HL-60 (cell line): ENCODE measurements at regions not wholly inside any gene's neighbourhood (a gene's known extent, or its start where the extent isn't known, plus 50 kb on each side); places are given as distances from the start of the nearest gene placed in this dataset.

Source experiments
- POLR2AphosphoS5 ChIP-seq: IDR thresholded peaks from 2 replicates; pipeline ENCODE4 v1.6.1; 2012; ENCODE audit warnings: low read depth
- REST ChIP-seq: IDR thresholded peaks from 2 replicates; pipeline ENCODE4 v1.6.1; 2012; ENCODE audit warnings: low read depth; ENCODE audit not compliant: insufficient replicate concordance
- TF ChIP-seq, protein P1 (sequence below): IDR thresholded peaks from one replicate; pipeline ENCODE4 v1.5.1; 2011; ENCODE audit warnings: low read length, control low read depth, inconsistent platforms; ENCODE audit not compliant: insufficient read depth

- TF ChIP-seq, protein P1, sequence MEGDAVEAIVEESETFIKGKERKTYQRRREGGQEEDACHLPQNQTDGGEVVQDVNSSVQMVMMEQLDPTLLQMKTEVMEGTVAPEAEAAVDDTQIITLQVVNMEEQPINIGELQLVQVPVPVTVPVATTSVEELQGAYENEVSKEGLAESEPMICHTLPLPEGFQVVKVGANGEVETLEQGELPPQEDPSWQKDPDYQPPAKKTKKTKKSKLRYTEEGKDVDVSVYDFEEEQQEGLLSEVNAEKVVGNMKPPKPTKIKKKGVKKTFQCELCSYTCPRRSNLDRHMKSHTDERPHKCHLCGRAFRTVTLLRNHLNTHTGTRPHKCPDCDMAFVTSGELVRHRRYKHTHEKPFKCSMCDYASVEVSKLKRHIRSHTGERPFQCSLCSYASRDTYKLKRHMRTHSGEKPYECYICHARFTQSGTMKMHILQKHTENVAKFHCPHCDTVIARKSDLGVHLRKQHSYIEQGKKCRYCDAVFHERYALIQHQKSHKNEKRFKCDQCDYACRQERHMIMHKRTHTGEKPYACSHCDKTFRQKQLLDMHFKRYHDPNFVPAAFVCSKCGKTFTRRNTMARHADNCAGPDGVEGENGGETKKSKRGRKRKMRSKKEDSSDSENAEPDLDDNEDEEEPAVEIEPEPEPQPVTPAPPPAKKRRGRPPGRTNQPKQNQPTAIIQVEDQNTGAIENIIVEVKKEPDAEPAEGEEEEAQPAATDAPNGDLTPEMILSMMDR = no peak
- TF ChIP-seq REST (no peak), POLR2AphosphoS5 (no peak)
These were observed 146.8 kb upstream of the IL1RAPL2 start for GRCh38 chrX:104419211-104419610.
